GM23248 (cell line): ENCODE measurements at regions not wholly inside any gene's neighbourhood (a gene's known extent, or its start where the extent isn't known, plus 50 kb on each side); places are given as distances from the start of the nearest gene placed in this dataset.

Experiments
- EZH2 ChIP-seq: fragments of 200-600 bp; sonication (generic); IDR thresholded peaks from 2 replicates; pipeline ENCODE4 v1.6.1; 2018; ENCODE audit warnings: antibody characterized with exemption, mild to moderate bottlenecking; ENCODE audit not compliant: insufficient read depth, poor library complexity, severe bottlenecking
- EZH2phosphoT487 ChIP-seq: fragments of 200-600 bp; sonication (generic); IDR thresholded peaks from 2 replicates; pipeline ENCODE4 v1.6.1; 2018; ENCODE audit warnings: antibody characterized with exemption, moderate library complexity, mild to moderate bottlenecking, low read depth; ENCODE audit not compliant: insufficient read depth

DNA sequence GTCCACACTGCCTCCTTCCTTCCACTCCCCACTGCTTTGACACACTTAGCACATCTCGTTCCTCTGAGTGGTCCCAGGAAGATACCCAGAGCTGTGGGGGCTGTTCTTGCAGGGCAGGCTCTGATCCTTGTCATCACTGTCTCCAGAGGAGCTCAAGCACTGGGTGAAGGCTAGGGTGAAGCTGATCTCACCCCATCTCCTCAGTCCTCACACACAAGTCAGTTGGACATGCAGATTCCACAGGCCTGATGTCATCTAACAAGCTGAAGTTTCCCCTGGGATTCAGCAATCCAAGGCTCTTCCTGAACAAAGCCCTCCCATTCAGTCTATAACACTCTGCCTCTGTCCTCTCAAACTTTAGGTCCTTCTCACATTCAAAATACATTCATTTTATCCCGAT lies 90.6 kb upstream of the RAB6C start:
- TF ChIP-seq EZH2 (no peak), EZH2phosphoT487 (no peak)
